ENCODE measurements at regions not wholly inside any gene's neighbourhood (a gene's known extent, or its start where the extent isn't known, plus 50 kb on each side); places are given as distances from the start of the nearest gene placed in this dataset.

- intact Hi-C loops (cut with DNase I): no loop called here
- no peaks in the 10 kb centered on the region for H3K4me1 ChIP-seq
- no peak overlapping the region for H3K27ac ChIP-seq
- TF ChIP-seq POLR2AphosphoS5 (IDR thresholded peaks at IDR 0.05; ENCODE audit: insufficient read depth in 1 of 2, low read depth in 1 of 2) (no peak), CTCF (IDR thresholded peaks at IDR 0.05) (no peak), POLR2A (IDR thresholded peaks at IDR 0.05) (no peak)
- DNase-seq (ENCODE audit: extremely low spot score in 2 of 2): no peak
- H3K36me3 ChIP-seq: no peaks in the 10 kb centered on the region
- H3K4me3 ChIP-seq: no peak overlapping the region
- H3K9me3 ChIP-seq: no peaks in the 10 kb centered on the region
- H3K27me3 ChIP-seq: no peaks in the 10 kb centered on the region
These were observed 139.6 kb upstream of the NETO1 start for GRCh38 chr18:73007195-73007914.

GRCh38 chr18:73006331-73006730 is 138.5 kb upstream of the NETO1 start:
- Histone ChIP-seq H3K4me3 (no peak overlapping the region), H3K27me3 (no peaks in the 10 kb centered on the region), H3K36me3 (no peaks in the 10 kb centered on the region), H3K9me3 (no peaks in the 10 kb centered on the region), H3K27ac (no peak overlapping the region), H3K4me1 (no peaks in the 10 kb centered on the region)
- intact Hi-C loops (cut with DNase I): no loop called here
- TF ChIP-seq POLR2A (IDR thresholded peaks at IDR 0.05) (no peak), CTCF (IDR thresholded peaks at IDR 0.05) (no peak), POLR2AphosphoS5 (IDR thresholded peaks at IDR 0.05; ENCODE audit: insufficient read depth in 1 of 2, low read depth in 1 of 2) (no peak)
- no peak for DNase-seq (ENCODE audit: extremely low spot score in 2 of 2)

- Histone ChIP-seq H3K4me3 (no peak overlapping the region), H3K27me3 (no peaks in the 10 kb centered on the region), H3K4me1 (no peaks in the 10 kb centered on the region), H3K9me3 (no peaks in the 10 kb centered on the region), H3K27ac (no peak overlapping the region), H3K36me3 (no peaks in the 10 kb centered on the region)
- DNase-seq (ENCODE audit: extremely low spot score in 2 of 2): no peak
- intact Hi-C loops (cut with DNase I): no loop called here
- no peak for TF ChIP-seq POLR2A (IDR thresholded peaks at IDR 0.05)
- no peak for TF ChIP-seq POLR2AphosphoS5 (IDR thresholded peaks at IDR 0.05; ENCODE audit: insufficient read depth in 1 of 2, low read depth in 1 of 2)
- TF ChIP-seq CTCF (IDR thresholded peaks at IDR 0.05): no peak
These were observed 136.5 kb upstream of the NETO1 start for GRCh38 chr18:73004260-73004659.

GRCh38 chr18:72999971-73000607 is 132.3 kb upstream of the NETO1 start:
- Histone ChIP-seq H3K9me3 (no peaks in the 10 kb centered on the region), H3K36me3 (no peaks in the 10 kb centered on the region), H3K27me3 (no peaks in the 10 kb centered on the region), H3K4me3 (no peak overlapping the region), H3K4me1 (no peaks in the 10 kb centered on the region), H3K27ac (no peak overlapping the region)
- no peak for DNase-seq (ENCODE audit: extremely low spot score in 2 of 2)
- intact Hi-C loops (cut with DNase I): no loop called here
- no peak for TF ChIP-seq POLR2AphosphoS5 (IDR thresholded peaks at IDR 0.05; ENCODE audit: insufficient read depth in 1 of 2, low read depth in 1 of 2)
- TF ChIP-seq POLR2A (IDR thresholded peaks at IDR 0.05): no peak
- TF ChIP-seq CTCF (IDR thresholded peaks at IDR 0.05): no peak

GRCh38 chr18:72995558-72995957 is 127.8 kb upstream of the NETO1 start:
- H3K4me1 ChIP-seq: no peaks in the 10 kb centered on the region
- no peaks in the 10 kb centered on the region for H3K9me3 ChIP-seq
- no peak overlapping the region for H3K27ac ChIP-seq
- no peaks in the 10 kb centered on the region for H3K27me3 ChIP-seq
- DNase-seq (ENCODE audit: extremely low spot score in 2 of 2): no peak
- intact Hi-C loops (cut with DNase I): no loop called here
- TF ChIP-seq CTCF (IDR thresholded peaks at IDR 0.05) (no peak), POLR2AphosphoS5 (IDR thresholded peaks at IDR 0.05; ENCODE audit: insufficient read depth in 1 of 2, low read depth in 1 of 2) (no peak), POLR2A (IDR thresholded peaks at IDR 0.05) (no peak)
- H3K4me3 ChIP-seq: no peak overlapping the region
- no peaks in the 10 kb centered on the region for H3K36me3 ChIP-seq

Data from vagina (tissue), 2 donors.